Tibial nerve (tissue), 4 donors: ENCODE measurements at regions not wholly inside any gene's neighbourhood (a gene's known extent, or its start where the extent isn't known, plus 50 kb on each side); places are given as distances from the start of the nearest gene placed in this dataset.

Experiments
- DNase-seq, 2 donors: peaks; one replicate each; pipeline ENCODE4 v3.0.0-alpha.2; 2019; ENCODE audit warnings: low spot score in 2 of 2
- H3K27ac ChIP-seq, 4 donors: fragments of 200-600 bp; sonication (generic) in 3 of 4; one replicate each; pipeline ENCODE4 v1.5.1; 2017 to 2019; ENCODE audit warnings: mild to moderate bottlenecking in 1 of 4
- H3K27me3 ChIP-seq, 2 donors: fragments of 200-600 bp; sonication (generic) in 1 of 2; one replicate each; pipeline versions ENCODE4 v1.5.1 to v1.6.0; 2017 to 2019
- H3K36me3 ChIP-seq, 3 donors: fragments of 200-600 bp; sonication (generic); one replicate each; pipeline ENCODE4 v1.5.1; 2018 to 2019
- H3K4me1 ChIP-seq, 4 donors: fragments of 200-600 bp; sonication (generic) in 3 of 4; one replicate each; pipeline ENCODE4 v1.5.1; 2017 to 2019
- H3K4me3 ChIP-seq, 4 donors: fragments of 200-600 bp; sonication (generic) in 3 of 4; one replicate each; pipeline ENCODE4 v1.5.1; 2017 to 2019; ENCODE audit warnings: mild to moderate bottlenecking in 1 of 4, moderate library complexity in 1 of 4
- H3K9me3 ChIP-seq, 4 donors: fragments of 200-600 bp; sonication (generic) in 3 of 4; one replicate each; pipeline ENCODE4 v1.5.1; 2017 to 2019
- CTCF ChIP-seq, 5 experiments: fragments of 200-600 bp in 3 of 5; fragments of 450-650 bp in 2 of 5; sonication (generic) in 3 of 5; IDR thresholded peaks; one replicate each; pipeline ENCODE4 v1.5.1; 2016 to 2019; ENCODE audit warnings: antibody characterized with exemption in 5 of 5, mild to moderate bottlenecking in 3 of 5, moderate library complexity in 2 of 5
- EP300 ChIP-seq, 2 donors: sonication (generic); formaldehyde crosslinking; IDR thresholded peaks; one replicate each; pipeline ENCODE4 v1.6.1; 2017; ENCODE audit warnings: antibody characterized with exemption in 2 of 2, mild to moderate bottlenecking in 1 of 2
- POLR2A ChIP-seq, 2 donors: fragments of 450-650 bp; IDR thresholded peaks; one replicate each; pipeline ENCODE4 v1.6.1; 2017; ENCODE audit warnings: antibody characterized with exemption in 2 of 2, mild to moderate bottlenecking in 2 of 2, moderate library complexity in 2 of 2
- WGBS, 2 donors: methylation state at CpG; one replicate each; pipeline ENCODE4 v1.1.5; 2018; 5-methylcytosine and 5-hydroxymethylcytosine counted together

GRCh38 chr10:25707572-25707971 lies 226.5 kb upstream of the MYO3A start:
- no peak for DNase-seq
- H3K36me3 ChIP-seq: no peaks in the 10 kb centered on the region

DNA sequence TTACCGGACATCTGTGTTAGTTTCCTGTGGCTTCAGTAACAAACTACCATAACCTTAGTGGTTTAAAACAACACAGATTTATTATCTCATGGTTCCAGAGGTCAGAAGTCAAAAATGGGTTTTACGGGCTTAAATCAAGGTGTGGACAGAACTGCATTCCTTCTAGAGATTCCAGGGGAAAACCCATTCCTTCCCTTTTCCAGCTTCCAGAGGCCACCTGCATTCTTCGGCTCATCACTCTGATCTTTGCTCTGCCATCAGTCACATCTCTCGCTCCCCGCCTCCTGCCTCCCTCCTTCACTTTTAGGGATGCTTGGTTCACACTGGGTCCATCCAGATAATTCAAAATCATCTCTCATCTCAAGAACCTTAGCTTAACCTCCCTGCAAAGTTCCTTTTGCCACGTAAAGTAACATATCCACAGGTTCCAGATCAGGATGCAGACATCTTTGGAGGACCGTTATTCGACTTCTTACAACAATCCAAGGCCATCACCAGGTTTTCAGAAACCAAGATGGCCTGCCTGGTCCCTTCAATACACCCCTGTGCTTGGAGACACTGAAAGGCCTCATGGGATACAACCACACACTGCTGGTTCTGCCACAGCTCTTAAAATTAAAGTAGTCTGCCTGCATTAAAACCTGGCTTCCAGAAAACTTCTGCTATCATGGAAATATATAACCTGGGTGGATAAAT lies 225.9 kb upstream of the MYO3A start:
- no peak overlapping the region for H3K27ac ChIP-seq
- H3K27me3 ChIP-seq: no peaks in the 10 kb centered on the region
- TF ChIP-seq EP300 (IDR thresholded peaks at IDR 0.05) (no peak), CTCF (IDR thresholded peaks at IDR 0.05) (no peak), POLR2A (IDR thresholded peaks at IDR 0.05) (no peak)
- WGBS, 2 donors: 75 to 80% methylated on average over 8 of the region's 8 CpGs
- H3K4me1 ChIP-seq: no peaks in the 10 kb centered on the region
- H3K36me3 ChIP-seq: no peaks in the 10 kb centered on the region
- H3K4me3 ChIP-seq: no peak overlapping the region
- no peaks in the 10 kb centered on the region for H3K9me3 ChIP-seq
- no peak for DNase-seq

More at GRCh38 chr10:25707572-25707971, 226.5 kb upstream of the MYO3A start:
- no peaks in the 10 kb centered on the region for H3K9me3 ChIP-seq
- H3K27me3 ChIP-seq: no peaks in the 10 kb centered on the region
- no peak for TF ChIP-seq CTCF (IDR thresholded peaks at IDR 0.05)
- TF ChIP-seq EP300 (IDR thresholded peaks at IDR 0.05): no peak
- TF ChIP-seq POLR2A (IDR thresholded peaks at IDR 0.05): no peak
- no peaks in the 10 kb centered on the region for H3K4me1 ChIP-seq
- no peak overlapping the region for H3K27ac ChIP-seq
- WGBS, 2 donors: 55 to 68% methylated on average over 4 of the region's 4 CpGs
- no peak overlapping the region for H3K4me3 ChIP-seq

- H3K36me3 ChIP-seq: no peaks in the 10 kb centered on the region
- no peak for DNase-seq
- H3K9me3 ChIP-seq: no peaks in the 10 kb centered on the region
- H3K27ac ChIP-seq: no peak overlapping the region
- no peaks in the 10 kb centered on the region for H3K27me3 ChIP-seq
- TF ChIP-seq POLR2A (IDR thresholded peaks at IDR 0.05) (no peak), EP300 (IDR thresholded peaks at IDR 0.05) (no peak), CTCF (IDR thresholded peaks at IDR 0.05) (no peak)
- H3K4me3 ChIP-seq: no peak overlapping the region
- no peaks in the 10 kb centered on the region for H3K4me1 ChIP-seq
- 84 to 91% methylated on average over 3 of the region's 3 CpGs for WGBS, 2 donors
Measured at GRCh38 chr10:25713894-25714240, 220.2 kb upstream of the MYO3A start.

DNA sequence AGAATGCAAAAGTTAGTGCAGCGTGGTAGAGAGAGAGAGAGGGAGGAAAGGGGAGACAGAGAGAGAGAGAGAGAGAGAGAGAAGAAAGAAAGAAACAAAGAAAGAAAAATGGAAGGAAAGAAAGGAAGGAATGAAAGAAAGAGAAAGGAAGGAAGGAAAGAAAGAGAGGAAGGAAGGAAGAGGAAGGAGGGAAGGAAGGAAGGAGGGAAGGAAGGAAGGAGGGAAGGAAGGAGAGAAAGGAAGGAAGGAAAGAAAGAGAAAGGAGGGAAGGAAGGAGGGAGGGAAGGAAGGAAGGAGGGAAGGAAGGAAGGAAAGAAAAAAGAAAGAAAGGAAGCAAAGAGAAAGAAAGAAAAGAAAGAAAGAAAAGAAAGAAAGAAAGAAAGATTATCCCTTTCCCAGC lies 209.8 kb upstream of the MYO3A start:
- Histone ChIP-seq H3K36me3 (no peaks in the 10 kb centered on the region), H3K9me3 (no peaks in the 10 kb centered on the region), H3K27me3 (no peaks in the 10 kb centered on the region), H3K27ac (no peak overlapping the region), H3K4me1 (no peaks in the 10 kb centered on the region), H3K4me3 (no peak overlapping the region)
- WGBS, 2 donors: 71 to 92% methylated on average over 1 of the region's 1 CpG
- DNase-seq: no peak
- TF ChIP-seq CTCF (IDR thresholded peaks at IDR 0.05): no peak
- TF ChIP-seq EP300 (IDR thresholded peaks at IDR 0.05): no peak
- no peak for TF ChIP-seq POLR2A (IDR thresholded peaks at IDR 0.05)

GRCh38 chr10:25725917-25726716 lies 207.9 kb upstream of the MYO3A start:
- Histone ChIP-seq H3K36me3 (no peaks in the 10 kb centered on the region), H3K27me3 (no peaks in the 10 kb centered on the region), H3K4me3 (no peak overlapping the region), H3K4me1 (no peaks in the 10 kb centered on the region), H3K27ac (no peak overlapping the region), H3K9me3 (no peaks in the 10 kb centered on the region)
- peak in 1 of 2 donors; percentile 56 for DNase-seq
- TF ChIP-seq POLR2A (IDR thresholded peaks at IDR 0.05) (no peak), CTCF (IDR thresholded peaks at IDR 0.05) (peak; percentile 27 to 54 (median 51)), EP300 (IDR thresholded peaks at IDR 0.05) (no peak)
- WGBS, 2 donors: 9% methylated on average over 6 of the region's 6 CpGs
